Kidney (tissue), 13 donors: ENCODE measurements at regions not wholly inside any gene's neighbourhood (a gene's known extent, or its start where the extent isn't known, plus 50 kb on each side); places are given as distances from the start of the nearest gene placed in this dataset.

ENCODE experiments used
- DNase-seq, 5 donors: peaks; one replicate each; pipeline ENCODE4 v3.0.0-alpha.2; 2013 to 2020
- FAIRE-seq: peaks from 2 replicates; lab custom pipeline; 2012; peaks lifted over from hg19 to GRCh38; lab: Jason Lieb, UNC
- H3K27ac ChIP-seq, 2 donors: one replicate each; pipeline ENCODE4 v1.7.0; 2013; ENCODE audit warnings: low read depth in 2 of 2, low read length in 2 of 2, inconsistent platforms in 1 of 2
- H3K27me3 ChIP-seq: one replicate; pipeline ENCODE4 v1.7.1; 2013; ENCODE audit warnings: low read length, inconsistent platforms; ENCODE audit not compliant: control insufficient read depth, insufficient read depth
- H3K36me3 ChIP-seq, 3 donors: one replicate each; pipeline versions ENCODE4 v1.7.0 to v1.7.1; 2013; ENCODE audit warnings: low read length in 3 of 3, control low read depth in 1 of 3, inconsistent platforms in 1 of 3; ENCODE audit not compliant: insufficient read depth in 3 of 3, control insufficient read depth in 2 of 3
- H3K4me1 ChIP-seq, 3 donors: one replicate each; pipeline versions ENCODE4 v1.7.0 to v1.7.1; 2013; ENCODE audit warnings: low read length in 3 of 3, inconsistent platforms in 1 of 3, low read depth in 1 of 3; ENCODE audit not compliant: control insufficient read depth in 2 of 3, insufficient read depth in 2 of 3
- H3K4me3 ChIP-seq, 3 donors: one replicate each; pipeline versions ENCODE4 v1.7.0 to v1.8.1; 2013; ENCODE audit warnings: low read length in 3 of 3, control low read depth in 1 of 3, inconsistent platforms in 1 of 3
- H3K9ac ChIP-seq, 3 donors: one replicate each; pipeline versions ENCODE4 v1.7.0 to v1.7.1; 2013; ENCODE audit warnings: low read length in 3 of 3, control low read depth in 1 of 3, inconsistent platforms in 1 of 3
- H3K9me3 ChIP-seq, 3 donors: one replicate each; pipeline versions ENCODE4 v1.7.0 to v1.7.1; 2013; ENCODE audit warnings: low read length in 3 of 3, control low read depth in 1 of 3, inconsistent platforms in 1 of 3; ENCODE audit not compliant: control insufficient read depth in 2 of 3, insufficient read depth in 1 of 3
- CTCF ChIP-seq: IDR thresholded peaks from 3 replicates; pipeline ENCODE4 v1.5.1; 2012; ENCODE audit warnings: mild to moderate bottlenecking, moderate library complexity, borderline replicate concordance; ENCODE audit not compliant: insufficient read depth; ENCODE audit errors: extremely low read depth
- intact Hi-C: fragments of 100-400 bp; cut with DNase I; formaldehyde crosslinking; loops from one replicate; pipeline ENCODE4 v1.11.1; 2022
- donor health status: control.
- donor health status: control.
- donor health status: control.
- donor health status: control.
- donor health status: control.
- donor health status: DM: yes; HTN: yes; CAD: no.
- donor health status: Normal renal cell carcinoma (clear cell type).

- no peak for DNase-seq
- no peaks in the 10 kb centered on the region for H3K9me3 ChIP-seq
Measured at GRCh38 chr7:41134300-41135255, 568.3 kb downstream of the INHBA start.

GRCh38 chr7:41133690-41134299 lies 569.1 kb downstream of the INHBA start:
- intact Hi-C loops, result no loop called here
- H3K9me3 ChIP-seq, result no peaks in the 10 kb centered on the region
- no peak for TF ChIP-seq CTCF
- no peaks in the 10 kb centered on the region for H3K36me3 ChIP-seq
- H3K27ac ChIP-seq, result no peak overlapping the region
- no peaks in the 10 kb centered on the region for H3K27me3 ChIP-seq
- DNase-seq (no peak), FAIRE-seq (no peak)
- H3K4me1 ChIP-seq, result peaks cover 0 to 6% (median 0%) of the 10 kb centered on the region in 3 donors
- no peak overlapping the region for H3K4me3 ChIP-seq
- no peak overlapping the region for H3K9ac ChIP-seq

More at GRCh38 chr7:41134300-41135255, 568.3 kb downstream of the INHBA start:
- Histone ChIP-seq H3K27me3 (no peaks in the 10 kb centered on the region), H3K4me3 (no peak overlapping the region), H3K27ac (no peak overlapping the region), H3K36me3 (no peaks in the 10 kb centered on the region), H3K9ac (no peak overlapping the region), H3K4me1 (peaks cover 0 to 6% (median 0%) of the 10 kb centered on the region in 3 donors)
- no peak for TF ChIP-seq CTCF
- FAIRE-seq, result peak; percentile 52
- intact Hi-C loops, result no loop called here

- TF ChIP-seq CTCF, result no peak
- intact Hi-C loops, result no loop called here
- Histone ChIP-seq H3K27me3 (no peaks in the 10 kb centered on the region), H3K27ac (no peak overlapping the region), H3K9ac (no peak overlapping the region), H3K4me3 (no peak overlapping the region), H3K4me1 (peaks cover 0 to 6% (median 0%) of the 10 kb centered on the region in 3 donors), H3K36me3 (no peaks in the 10 kb centered on the region), H3K9me3 (no peaks in the 10 kb centered on the region)
- DNase-seq, result peak in 3 of 5 donors; percentile 53 to 64 (median 59)
- no peak for FAIRE-seq
Measured at GRCh38 chr7:41131956-41132355, 570.9 kb downstream of the INHBA start.
